ENCODE measurements at regions not wholly inside any gene's neighbourhood (a gene's known extent, or its start where the extent isn't known, plus 50 kb on each side); places are given as distances from the start of the nearest gene placed in this dataset.

- TF ChIP-seq CTCF (IDR thresholded peaks at IDR 0.05; ENCODE audit: low read depth, low read length, poor library complexity, severe bottlenecking) = no peak
- no peak for TF ChIP-seq EZH2phosphoT487 (IDR thresholded peaks at IDR 0.05; ENCODE audit: borderline replicate concordance, low read length)
Measured at GRCh38 chr1:60906526-60906925, 175.8 kb upstream of the NFIA start.

All from DOHH2 (cell line).